HG03159 (cell line): ENCODE measurements at regions not wholly inside any gene's neighbourhood (a gene's known extent, or its start where the extent isn't known, plus 50 kb on each side); places are given as distances from the start of the nearest gene placed in this dataset.

ENCODE experiments used
- ATAC-seq: cut with Tn5 transposase; IDR thresholded peaks from one replicate; pipeline ENCODE4 v1.9.1; 2021; ENCODE audit warnings: mild to moderate bottlenecking, moderate library complexity; ENCODE audit not compliant: unreplicated experiment

DNA sequence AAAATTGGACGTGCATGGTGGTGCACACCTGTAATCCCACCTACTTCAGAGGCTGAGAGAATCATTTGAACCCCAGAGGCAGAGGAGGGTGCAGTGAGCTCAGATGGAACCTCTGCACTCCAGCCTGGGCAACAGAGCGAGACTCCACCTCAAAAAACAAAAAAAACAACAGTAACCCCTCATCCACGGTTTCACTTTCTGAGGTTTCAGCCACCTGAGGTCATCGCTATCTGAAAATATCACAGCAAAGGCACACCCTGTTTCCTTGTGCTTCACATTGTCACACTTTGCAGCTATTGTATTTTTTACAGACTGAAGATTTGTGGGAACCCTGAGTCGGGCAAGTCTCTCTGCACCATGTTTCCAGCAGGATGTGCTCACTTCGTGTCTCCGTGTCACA, 54.1 kb upstream of the FOXQ1 start:
- ATAC-seq: no peak

DNA sequence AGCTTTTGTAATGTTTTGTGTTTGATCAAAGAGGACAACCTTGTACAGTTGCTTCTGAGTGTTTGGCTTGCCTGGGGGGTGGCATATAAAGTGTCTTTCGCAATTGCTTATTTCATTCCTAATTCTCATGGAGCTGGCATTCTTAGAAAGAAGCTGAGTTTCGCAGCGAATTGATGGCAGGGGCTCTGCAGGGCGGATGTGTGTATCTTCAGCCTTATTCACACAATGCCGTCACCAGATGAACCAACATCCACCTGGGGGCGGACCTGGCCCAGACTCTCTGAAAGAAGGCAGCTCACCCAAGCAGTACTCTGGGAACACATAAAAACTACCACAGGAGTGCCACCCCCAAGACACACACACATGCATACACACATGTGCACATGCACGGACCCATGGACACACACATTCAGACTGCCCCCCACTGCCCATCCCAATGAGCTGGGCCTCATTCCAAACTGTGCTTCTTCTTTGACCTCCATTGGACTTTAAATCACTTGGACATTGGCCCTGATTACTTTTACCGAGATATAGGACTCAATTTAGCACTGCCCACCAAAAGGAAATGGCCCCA, 55.4 kb upstream of the FOXQ1 start:
- no peak for ATAC-seq

- no peak for ATAC-seq
These were observed 56.1 kb upstream of the FOXQ1 start for GRCh38 chr6:1255636-1256365.

DNA sequence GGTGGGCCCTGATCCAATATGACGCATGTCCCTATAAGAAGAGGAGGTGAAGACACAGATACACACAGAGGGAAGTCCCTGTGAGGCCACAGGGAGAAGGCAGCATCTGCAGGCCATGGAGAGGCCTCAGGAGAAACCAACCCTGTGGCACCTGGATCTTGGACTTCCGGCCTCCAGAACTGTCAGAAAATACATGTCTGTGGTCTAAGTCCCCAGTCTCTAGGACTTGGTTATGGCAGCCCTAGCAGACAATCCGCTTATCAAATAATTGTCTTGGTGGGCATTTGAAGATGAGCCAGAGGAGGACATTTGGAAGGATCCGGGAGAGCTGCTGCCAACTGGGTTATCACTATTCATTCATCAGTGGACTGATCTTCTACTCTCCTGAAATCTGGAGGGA, 57.6 kb upstream of the FOXQ1 start:
- no peak for ATAC-seq

GRCh38 chr6:1253816-1254215, 58.1 kb upstream of the FOXQ1 start:
- ATAC-seq: no peak

- ATAC-seq: no peak
These were observed 60.4 kb upstream of the FOXQ1 start for GRCh38 chr6:1251198-1252155.

DNA sequence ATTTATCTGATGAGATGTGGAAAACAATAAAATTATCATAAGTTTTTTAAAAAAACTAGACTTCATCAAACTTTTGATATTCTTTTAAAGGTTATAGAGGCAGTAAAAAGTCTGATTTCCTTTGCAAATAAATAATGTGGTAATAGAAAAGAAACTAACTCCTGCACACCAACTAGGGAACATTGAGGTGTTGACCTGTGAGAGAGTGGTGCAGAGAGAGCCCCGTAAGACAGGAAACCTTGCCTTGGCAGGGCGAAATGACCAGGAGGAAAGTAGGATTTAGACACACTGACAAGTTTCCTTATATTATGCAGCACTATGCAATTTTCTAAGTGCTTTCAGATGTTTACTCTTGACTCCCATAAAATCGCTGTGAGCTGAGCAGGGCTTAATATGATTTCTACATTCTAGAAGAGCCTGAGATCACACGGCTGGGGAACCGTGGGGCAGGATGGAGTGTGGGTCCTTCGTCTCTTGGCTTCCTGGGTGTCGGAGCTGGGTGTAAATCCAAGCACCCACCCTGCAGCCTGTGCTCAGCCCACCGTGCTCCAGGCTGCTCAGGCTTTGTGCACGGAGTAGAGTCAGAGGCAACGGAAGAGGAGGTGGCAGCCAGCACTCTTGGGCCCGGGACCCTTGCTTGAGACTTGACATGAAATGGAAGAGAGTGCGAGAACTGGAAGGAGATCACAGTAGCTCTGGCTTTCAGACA, 61.3 kb upstream of the FOXQ1 start:
- ATAC-seq: no peak

DNA sequence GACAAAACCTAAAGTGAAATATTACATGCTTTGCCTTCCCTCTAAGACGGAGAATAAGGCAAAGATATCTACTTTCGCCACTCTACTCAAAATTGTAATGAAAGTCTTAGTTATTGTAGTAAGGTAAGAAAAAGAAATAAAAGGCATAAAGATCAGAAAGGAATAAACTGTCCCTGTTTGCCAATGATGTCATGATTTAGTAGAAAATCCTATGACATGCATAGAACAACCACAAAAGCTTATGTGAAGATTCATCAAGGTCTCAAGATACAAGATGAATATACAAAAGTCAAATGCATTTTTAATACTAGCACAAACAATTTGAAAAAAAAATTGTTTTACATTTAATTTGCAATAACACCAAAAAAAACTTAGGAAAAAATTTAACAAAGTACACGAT, 64.0 kb upstream of the FOXQ1 start:
- ATAC-seq: no peak

DNA sequence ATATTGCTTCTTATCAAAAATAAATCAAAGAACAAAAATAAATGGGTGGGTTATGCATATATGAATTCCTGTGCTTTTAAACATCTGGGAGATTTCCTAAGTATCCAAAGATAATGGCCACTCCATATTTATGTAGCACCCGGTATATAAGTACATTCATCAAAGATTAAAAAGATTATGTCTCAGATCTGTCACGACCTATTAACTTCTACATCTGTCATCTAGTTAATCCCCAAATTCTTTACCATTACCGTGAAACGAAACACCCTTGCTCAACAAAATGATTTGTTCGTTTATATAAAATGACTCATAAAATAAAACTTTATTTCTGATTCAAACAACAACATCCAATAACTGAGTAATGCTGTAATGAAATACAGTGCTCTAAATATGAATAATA, 64.8 kb upstream of the FOXQ1 start:
- ATAC-seq: no peak

- ATAC-seq: no peak
These were observed 67.0 kb upstream of the FOXQ1 start for GRCh38 chr6:1244941-1245340.

DNA sequence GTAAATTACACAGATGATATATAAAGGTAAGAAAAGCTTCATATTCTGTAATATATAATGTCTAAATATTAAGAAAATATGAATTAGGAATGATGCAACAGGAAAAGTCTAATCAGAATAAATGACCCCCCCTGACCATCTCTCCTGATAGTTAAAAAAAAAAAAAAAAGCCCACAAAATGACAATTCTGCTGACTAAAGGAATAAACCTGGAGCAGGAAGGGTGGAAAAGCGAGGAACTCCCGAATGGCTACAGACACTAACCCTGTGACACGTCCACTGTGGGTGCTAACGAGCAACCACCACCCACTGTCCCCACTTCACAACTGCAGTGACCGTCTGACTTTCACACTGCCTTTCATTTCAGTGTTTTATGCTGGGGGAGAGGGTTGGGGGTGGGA, 67.6 kb upstream of the FOXQ1 start:
- ATAC-seq: no peak

DNA sequence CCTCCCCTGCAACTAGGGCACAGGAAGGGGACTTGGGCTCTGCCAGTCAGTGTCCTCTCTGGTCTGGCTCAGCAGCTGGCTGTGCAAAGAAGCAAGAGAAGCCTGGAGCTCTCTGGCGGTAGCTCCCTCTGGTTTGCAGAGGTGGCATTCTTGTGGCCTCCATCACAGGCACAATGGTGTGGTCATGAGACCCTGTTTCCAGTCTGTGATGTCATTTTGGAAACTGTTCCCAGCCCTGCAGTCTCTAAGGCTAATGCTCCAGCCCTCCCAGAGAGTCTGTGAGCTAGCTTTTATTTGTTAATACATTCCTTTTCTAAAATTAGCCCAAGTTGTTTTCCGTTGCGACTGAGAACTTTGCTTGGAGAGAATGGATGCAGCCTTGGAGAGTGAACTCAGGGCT, 69.5 kb upstream of the FOXQ1 start:
- ATAC-seq: no peak

GRCh38 chr6:1242021-1242420, 69.9 kb upstream of the FOXQ1 start:
- ATAC-seq: no peak

DNA sequence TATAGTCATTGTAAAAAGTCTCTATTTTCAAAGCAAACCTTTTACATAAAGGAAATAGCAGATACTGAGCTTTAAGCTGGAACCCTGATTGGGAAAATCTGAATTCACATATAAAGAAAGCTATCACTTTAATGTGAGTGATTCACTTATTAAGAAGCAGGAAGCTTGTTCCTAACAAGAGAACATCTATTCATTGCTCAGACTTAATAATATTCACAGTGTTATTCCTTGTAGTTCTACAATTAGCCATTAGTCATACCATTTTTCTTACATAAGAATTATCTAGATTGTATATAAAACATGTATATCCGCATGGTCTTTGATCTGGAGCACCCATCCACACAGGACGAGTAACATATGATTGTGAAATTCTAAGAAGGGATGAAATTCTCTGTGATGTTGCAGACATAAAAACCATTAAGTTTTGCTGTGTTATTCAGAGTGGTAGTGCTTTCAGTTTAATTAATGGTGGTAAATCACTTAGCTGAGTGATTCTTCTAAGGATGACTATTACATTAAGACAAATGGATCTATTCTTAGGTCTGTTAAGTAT, 71.1 kb upstream of the FOXQ1 start:
- ATAC-seq: no peak

DNA sequence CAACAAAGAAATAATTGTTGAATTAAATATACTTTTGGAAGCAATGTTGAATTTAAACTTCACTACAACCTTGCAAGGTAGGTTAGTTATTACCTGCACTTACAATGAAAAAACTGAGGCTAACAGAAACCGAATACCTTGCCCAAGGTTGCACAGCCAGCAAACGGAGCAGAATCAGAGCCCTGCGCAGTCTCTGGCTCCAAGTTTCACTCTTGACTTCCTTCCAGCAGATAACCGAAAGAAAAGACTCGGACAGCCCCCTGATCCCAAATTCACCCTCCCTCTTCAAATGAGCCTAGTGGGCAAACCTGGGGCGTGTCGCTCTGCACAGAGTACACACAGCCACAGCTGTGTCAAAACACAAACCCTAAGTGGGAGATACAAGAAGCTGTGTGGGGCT, 72.1 kb upstream of the FOXQ1 start:
- ATAC-seq: no peak

DNA sequence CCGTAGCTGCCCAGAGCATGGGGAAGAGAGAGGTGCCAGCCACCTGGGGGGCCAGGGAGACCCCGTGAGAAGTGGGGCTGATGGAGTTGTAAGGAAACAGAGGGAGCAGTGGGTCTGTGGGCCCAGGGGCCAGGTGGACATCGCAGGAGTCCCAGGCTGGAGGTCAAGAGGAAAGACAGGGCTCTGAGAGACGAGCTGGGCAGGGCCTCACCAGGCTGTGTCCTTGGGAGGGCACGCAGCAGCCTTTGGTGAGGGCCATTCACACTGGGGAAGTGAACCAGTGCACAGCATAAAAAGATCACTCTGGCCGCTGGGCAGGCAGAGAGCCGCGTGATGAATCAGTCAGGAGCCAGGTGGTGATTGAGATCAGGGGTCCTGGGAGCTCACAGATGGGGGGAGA, 73.9 kb upstream of the FOXQ1 start:
- ATAC-seq: no peak

DNA sequence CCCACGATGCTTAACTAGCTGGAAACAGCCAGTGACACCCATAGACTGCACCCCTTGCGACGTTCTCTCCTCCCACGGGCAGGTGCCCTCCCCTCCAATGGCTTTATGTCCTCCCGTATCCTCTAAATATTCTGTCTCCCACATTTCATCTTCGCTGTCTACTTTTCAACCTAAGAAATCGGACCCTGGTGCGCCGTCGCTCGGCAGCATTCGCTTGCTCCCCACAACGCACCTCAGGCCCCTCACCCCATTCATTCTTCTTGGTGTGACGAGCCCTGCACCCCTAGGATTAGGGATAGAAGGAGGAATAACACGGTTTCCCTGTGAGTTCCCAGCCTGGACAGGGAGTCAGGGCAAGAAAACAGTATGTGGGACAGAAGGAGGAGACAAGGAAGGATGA, 74.3 kb upstream of the FOXQ1 start:
- no peak for ATAC-seq

- ATAC-seq: no peak
These were observed 76.1 kb upstream of the FOXQ1 start for GRCh38 chr6:1235825-1236224.

- no peak for ATAC-seq
These were observed 78.0 kb upstream of the FOXQ1 start for GRCh38 chr6:1233924-1234323.

DNA sequence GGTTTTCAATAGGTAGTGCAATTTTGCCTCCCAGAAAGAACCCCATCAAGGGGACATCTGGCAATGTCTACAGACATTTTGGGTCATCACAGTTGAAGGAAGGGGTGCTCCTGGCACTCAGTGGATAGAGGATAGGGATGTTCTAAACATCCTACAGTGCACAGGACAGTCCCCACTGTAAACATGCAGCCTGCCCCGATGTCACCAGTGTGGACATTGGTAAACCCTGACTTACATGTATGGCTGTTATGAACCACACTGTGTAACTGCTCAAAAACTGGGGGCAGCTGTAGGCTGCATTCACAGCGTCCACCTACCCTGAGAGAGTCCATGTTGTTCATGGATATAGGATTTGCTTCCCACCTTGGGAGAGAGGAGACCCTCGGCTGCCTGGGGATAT, 79.3 kb upstream of the FOXQ1 start:
- ATAC-seq: no peak

DNA sequence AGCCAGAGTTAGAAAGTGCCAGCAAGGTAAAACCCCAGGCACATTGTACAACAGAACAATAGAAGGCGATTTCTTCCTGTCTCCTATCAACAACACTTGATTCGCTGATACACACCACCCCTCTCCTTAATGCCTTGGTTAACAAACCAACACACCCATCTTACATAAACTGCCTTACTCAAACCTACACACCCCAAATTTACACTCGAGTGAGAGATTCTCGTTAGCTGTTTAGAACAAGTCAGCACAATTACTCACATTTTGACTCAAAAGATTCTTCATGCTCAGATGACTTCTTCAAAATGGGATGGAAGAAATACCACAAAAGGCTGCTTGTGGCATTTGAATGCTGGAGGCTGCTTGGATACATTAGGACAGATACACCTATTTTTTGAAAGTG, 80.0 kb upstream of the FOXQ1 start:
- ATAC-seq: no peak
